ENCODE measurements at regions not wholly inside any gene's neighbourhood (a gene's known extent, or its start where the extent isn't known, plus 50 kb on each side); places are given as distances from the start of the nearest gene placed in this dataset.
A peak's percentile ranks its signal among the peaks of the same experiment; 100 is the strongest.

- Histone ChIP-seq H3K36me3 (ENCODE audit: insufficient read depth, low read length) (no peaks in the 10 kb centered on the region), H3K27ac (no peak overlapping the region), H3K9ac (ENCODE audit: insufficient read length) (no peak overlapping the region), H3K4me3 (no peak overlapping the region), H3K9me3 (ENCODE audit: low read depth, low read length) (no peaks in the 10 kb centered on the region; the same call in 1 of the 2 replicates)
- no peak for TF ChIP-seq EZH2 (IDR thresholded peaks at IDR 0.05)
- no peak for TF ChIP-seq POLR2AphosphoS5 (IDR thresholded peaks at IDR 0.05; ENCODE audit: borderline replicate concordance, low read depth, low read length)
- TF ChIP-seq FOXP2 (optimal IDR thresholded peaks at IDR 0.05; ENCODE audit: control extremely low read depth, extremely low read length, insufficient read depth), result no peak
- no peak for DNase-seq (ENCODE audit: low read depth, low spot score)
Observed at GRCh38 chr12:20257311-20257710, 111.0 kb upstream of the PDE3A start.

GRCh38 chr12:20259786-20260185 lies 108.6 kb upstream of the PDE3A start:
- no peaks in the 10 kb centered on the region for H3K36me3 ChIP-seq (ENCODE audit: insufficient read depth, low read length)
- no peak for DNase-seq (ENCODE audit: low read depth, low spot score)
- no peaks in the 10 kb centered on the region; the same call in 1 of the 2 replicates for H3K9me3 ChIP-seq (ENCODE audit: low read depth, low read length)
- TF ChIP-seq EZH2 (IDR thresholded peaks at IDR 0.05) (no peak), POLR2AphosphoS5 (IDR thresholded peaks at IDR 0.05; ENCODE audit: borderline replicate concordance, low read depth, low read length) (no peak), FOXP2 (optimal IDR thresholded peaks at IDR 0.05; ENCODE audit: control extremely low read depth, extremely low read length, insufficient read depth) (no peak)
- no peak overlapping the region for H3K4me3 ChIP-seq
- H3K27ac ChIP-seq, result no peak overlapping the region
- H3K9ac ChIP-seq (ENCODE audit: insufficient read length), result no peak overlapping the region

GRCh38 chr12:20260851-20261250 lies 107.5 kb upstream of the PDE3A start:
- Histone ChIP-seq H3K36me3 (ENCODE audit: insufficient read depth, low read length) (no peaks in the 10 kb centered on the region), H3K9ac (ENCODE audit: insufficient read length) (peak overlapping the region; percentile 36), H3K9me3 (ENCODE audit: low read depth, low read length) (no peaks in the 10 kb centered on the region; the same call in 1 of the 2 replicates), H3K4me3 (peak overlapping the region; percentile 59), H3K27ac (peak overlapping the region; percentile 95)
- peak; percentile 62 for DNase-seq (ENCODE audit: low read depth, low spot score)
- no peak for TF ChIP-seq EZH2 (IDR thresholded peaks at IDR 0.05)
- TF ChIP-seq FOXP2 (optimal IDR thresholded peaks at IDR 0.05; ENCODE audit: control extremely low read depth, extremely low read length, insufficient read depth), result no peak
- TF ChIP-seq POLR2AphosphoS5 (IDR thresholded peaks at IDR 0.05; ENCODE audit: borderline replicate concordance, low read depth, low read length), result no peak

GRCh38 chr12:20262119-20262518 lies 106.2 kb upstream of the PDE3A start:
- Histone ChIP-seq H3K9me3 (ENCODE audit: low read depth, low read length) (no peaks in the 10 kb centered on the region; the same call in 1 of the 2 replicates), H3K36me3 (ENCODE audit: insufficient read depth, low read length) (no peaks in the 10 kb centered on the region), H3K4me3 (no peak overlapping the region), H3K27ac (no peak overlapping the region), H3K9ac (ENCODE audit: insufficient read length) (no peak overlapping the region)
- no peak for TF ChIP-seq EZH2 (IDR thresholded peaks at IDR 0.05)
- no peak for TF ChIP-seq FOXP2 (optimal IDR thresholded peaks at IDR 0.05; ENCODE audit: control extremely low read depth, extremely low read length, insufficient read depth)
- TF ChIP-seq POLR2AphosphoS5 (IDR thresholded peaks at IDR 0.05; ENCODE audit: borderline replicate concordance, low read depth, low read length), result no peak
- DNase-seq (ENCODE audit: low read depth, low spot score), result no peak

- H3K9ac ChIP-seq (ENCODE audit: insufficient read length), result no peak overlapping the region
- no peak for TF ChIP-seq POLR2AphosphoS5 (IDR thresholded peaks at IDR 0.05; ENCODE audit: borderline replicate concordance, low read depth, low read length)
- no peak for TF ChIP-seq EZH2 (IDR thresholded peaks at IDR 0.05)
- no peak for TF ChIP-seq FOXP2 (optimal IDR thresholded peaks at IDR 0.05; ENCODE audit: control extremely low read depth, extremely low read length, insufficient read depth)
- DNase-seq (ENCODE audit: low read depth, low spot score), result no peak
- no peak overlapping the region for H3K4me3 ChIP-seq
- no peak overlapping the region for H3K27ac ChIP-seq
- H3K36me3 ChIP-seq (ENCODE audit: insufficient read depth, low read length), result no peaks in the 10 kb centered on the region
- no peaks in the 10 kb centered on the region; the same call in 1 of the 2 replicates for H3K9me3 ChIP-seq (ENCODE audit: low read depth, low read length)
Observed at GRCh38 chr12:20264026-20264425, 104.3 kb upstream of the PDE3A start.

- DNase-seq (ENCODE audit: low read depth, low spot score), result no peak
- Histone ChIP-seq H3K36me3 (ENCODE audit: insufficient read depth, low read length) (no peaks in the 10 kb centered on the region), H3K27ac (no peak overlapping the region), H3K9ac (ENCODE audit: insufficient read length) (no peak overlapping the region), H3K4me3 (no peak overlapping the region), H3K9me3 (ENCODE audit: low read depth, low read length) (no peaks in the 10 kb centered on the region; the same call in 1 of the 2 replicates)
- no peak for TF ChIP-seq EZH2 (IDR thresholded peaks at IDR 0.05)
- TF ChIP-seq FOXP2 (optimal IDR thresholded peaks at IDR 0.05; ENCODE audit: control extremely low read depth, extremely low read length, insufficient read depth), result no peak
Observed at GRCh38 chr12:20264608-20265114, 103.7 kb upstream of the PDE3A start.

- no peak overlapping the region for H3K9ac ChIP-seq (ENCODE audit: insufficient read length)
- TF ChIP-seq FOXP2 (optimal IDR thresholded peaks at IDR 0.05; ENCODE audit: control extremely low read depth, extremely low read length, insufficient read depth) (no peak), POLR2AphosphoS5 (IDR thresholded peaks at IDR 0.05; ENCODE audit: borderline replicate concordance, low read depth, low read length) (no peak), EZH2 (IDR thresholded peaks at IDR 0.05) (no peak)
- H3K4me3 ChIP-seq, result no peak overlapping the region
- no peak overlapping the region for H3K27ac ChIP-seq
- no peaks in the 10 kb centered on the region for H3K9me3 ChIP-seq (ENCODE audit: low read depth, low read length)
- DNase-seq (ENCODE audit: low read depth, low spot score), result no peak
- H3K36me3 ChIP-seq (ENCODE audit: insufficient read depth, low read length), result no peaks in the 10 kb centered on the region
Observed at GRCh38 chr12:20268121-20268732, 100.1 kb upstream of the PDE3A start.

- no peak overlapping the region for H3K4me3 ChIP-seq
- TF ChIP-seq POLR2AphosphoS5 (IDR thresholded peaks at IDR 0.05; ENCODE audit: borderline replicate concordance, low read depth, low read length), result no peak
- no peak for TF ChIP-seq FOXP2 (optimal IDR thresholded peaks at IDR 0.05; ENCODE audit: control extremely low read depth, extremely low read length, insufficient read depth)
- TF ChIP-seq EZH2 (IDR thresholded peaks at IDR 0.05), result no peak
- no peak overlapping the region for H3K27ac ChIP-seq
- H3K9ac ChIP-seq (ENCODE audit: insufficient read length), result no peak overlapping the region
- DNase-seq (ENCODE audit: low read depth, low spot score), result no peak
- no peaks in the 10 kb centered on the region for H3K36me3 ChIP-seq (ENCODE audit: insufficient read depth, low read length)
- no peaks in the 10 kb centered on the region for H3K9me3 ChIP-seq (ENCODE audit: low read depth, low read length)
Observed at GRCh38 chr12:20268771-20269170, 99.6 kb upstream of the PDE3A start.
